ENCODE measurements at regions not wholly inside any gene's neighbourhood (a gene's known extent, or its start where the extent isn't known, plus 50 kb on each side); places are given as distances from the start of the nearest gene placed in this dataset.

GRCh38 chr1:30395631-30396030, 327.8 kb downstream of the MATN1 start:
- no peak overlapping the region for H3K4me2 ChIP-seq (ENCODE audit: low read length)
- no peak overlapping the region for H3K4me3 ChIP-seq (ENCODE audit: low read length)
- H3K27me3 ChIP-seq (ENCODE audit: insufficient read depth, low read depth, low read length) = no peaks in the 10 kb centered on the region
- no peaks in the 10 kb centered on the region for H3K9me2 ChIP-seq (ENCODE audit: insufficient read depth, low read length)
- H3K36me3 ChIP-seq (ENCODE audit: insufficient read depth, low read length) = no peaks in the 10 kb centered on the region
- no peaks in the 10 kb centered on the region for H3K79me2 ChIP-seq (replicated peaks; ENCODE audit: insufficient read depth, low read length)
- no peak for TF ChIP-seq EZH2 (IDR thresholded peaks at IDR 0.05; ENCODE audit: borderline replicate concordance, insufficient read depth, low read length, poor library complexity, severe bottlenecking)
- TF ChIP-seq POLR2AphosphoS5 (IDR thresholded peaks at IDR 0.05) = no peak
- no peak for TF ChIP-seq MXI1 (conservative IDR thresholded peaks at IDR 0.05; ENCODE audit: poor library complexity, severe bottlenecking)
- no peak for TF ChIP-seq SMC3 (conservative IDR thresholded peaks at IDR 0.05; ENCODE audit: poor library complexity)
- TF ChIP-seq TAF1 (IDR thresholded peaks at IDR 0.05; ENCODE audit: low read depth) = no peak
- no peak for TF ChIP-seq CTCF (IDR thresholded peaks at IDR 0.05; ENCODE audit: poor library complexity, severe bottlenecking)
- TF ChIP-seq, protein P1, sequence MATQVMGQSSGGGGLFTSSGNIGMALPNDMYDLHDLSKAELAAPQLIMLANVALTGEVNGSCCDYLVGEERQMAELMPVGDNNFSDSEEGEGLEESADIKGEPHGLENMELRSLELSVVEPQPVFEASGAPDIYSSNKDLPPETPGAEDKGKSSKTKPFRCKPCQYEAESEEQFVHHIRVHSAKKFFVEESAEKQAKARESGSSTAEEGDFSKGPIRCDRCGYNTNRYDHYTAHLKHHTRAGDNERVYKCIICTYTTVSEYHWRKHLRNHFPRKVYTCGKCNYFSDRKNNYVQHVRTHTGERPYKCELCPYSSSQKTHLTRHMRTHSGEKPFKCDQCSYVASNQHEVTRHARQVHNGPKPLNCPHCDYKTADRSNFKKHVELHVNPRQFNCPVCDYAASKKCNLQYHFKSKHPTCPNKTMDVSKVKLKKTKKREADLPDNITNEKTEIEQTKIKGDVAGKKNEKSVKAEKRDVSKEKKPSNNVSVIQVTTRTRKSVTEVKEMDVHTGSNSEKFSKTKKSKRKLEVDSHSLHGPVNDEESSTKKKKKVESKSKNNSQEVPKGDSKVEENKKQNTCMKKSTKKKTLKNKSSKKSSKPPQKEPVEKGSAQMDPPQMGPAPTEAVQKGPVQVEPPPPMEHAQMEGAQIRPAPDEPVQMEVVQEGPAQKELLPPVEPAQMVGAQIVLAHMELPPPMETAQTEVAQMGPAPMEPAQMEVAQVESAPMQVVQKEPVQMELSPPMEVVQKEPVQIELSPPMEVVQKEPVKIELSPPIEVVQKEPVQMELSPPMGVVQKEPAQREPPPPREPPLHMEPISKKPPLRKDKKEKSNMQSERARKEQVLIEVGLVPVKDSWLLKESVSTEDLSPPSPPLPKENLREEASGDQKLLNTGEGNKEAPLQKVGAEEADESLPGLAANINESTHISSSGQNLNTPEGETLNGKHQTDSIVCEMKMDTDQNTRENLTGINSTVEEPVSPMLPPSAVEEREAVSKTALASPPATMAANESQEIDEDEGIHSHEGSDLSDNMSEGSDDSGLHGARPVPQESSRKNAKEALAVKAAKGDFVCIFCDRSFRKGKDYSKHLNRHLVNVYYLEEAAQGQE (IDR thresholded peaks at IDR 0.05; ENCODE audit: borderline replicate concordance) = no peak
- TF ChIP-seq RAD21 (conservative IDR thresholded peaks at IDR 0.05) = no peak
- TF ChIP-seq EP300 (conservative IDR thresholded peaks at IDR 0.05; ENCODE audit: poor library complexity, severe bottlenecking) = no peak
- no peaks in the 10 kb centered on the region for H3K9me3 ChIP-seq (ENCODE audit: low read length)
- H4K20me1 ChIP-seq (ENCODE audit: insufficient read depth) = no peaks in the 10 kb centered on the region
- no peak overlapping the region for H3K27ac ChIP-seq (ENCODE audit: low read length)
- no peak overlapping the region for H2AFZ ChIP-seq (ENCODE audit: low read depth, low read length)
- no peak overlapping the region for H3K9ac ChIP-seq (ENCODE audit: low read length)
- no peaks in the 10 kb centered on the region for H3F3A ChIP-seq (ENCODE audit: insufficient read depth, low read length, poor library complexity, severe bottlenecking)

- Histone ChIP-seq H3K4me3 (ENCODE audit: low read length) (no peak overlapping the region), H3K9me3 (ENCODE audit: low read length) (no peaks in the 10 kb centered on the region), H3F3A (ENCODE audit: insufficient read depth, low read length, poor library complexity, severe bottlenecking) (no peaks in the 10 kb centered on the region), H3K79me2 (replicated peaks; ENCODE audit: insufficient read depth, low read length) (no peaks in the 10 kb centered on the region), H4K20me1 (ENCODE audit: insufficient read depth) (no peaks in the 10 kb centered on the region), H3K27ac (ENCODE audit: low read length) (no peak overlapping the region), H3K4me2 (ENCODE audit: low read length) (no peak overlapping the region), H3K27me3 (ENCODE audit: insufficient read depth, low read depth, low read length) (no peaks in the 10 kb centered on the region), H3K36me3 (ENCODE audit: insufficient read depth, low read length) (no peaks in the 10 kb centered on the region), H2AFZ (ENCODE audit: low read depth, low read length) (no peak overlapping the region), H3K9ac (ENCODE audit: low read length) (no peak overlapping the region), H3K9me2 (ENCODE audit: insufficient read depth, low read length) (no peaks in the 10 kb centered on the region)
- TF ChIP-seq CTCF (IDR thresholded peaks at IDR 0.05; ENCODE audit: poor library complexity, severe bottlenecking) = no peak
- TF ChIP-seq EZH2 (IDR thresholded peaks at IDR 0.05; ENCODE audit: borderline replicate concordance, insufficient read depth, low read length, poor library complexity, severe bottlenecking) = no peak
- TF ChIP-seq MXI1 (conservative IDR thresholded peaks at IDR 0.05; ENCODE audit: poor library complexity, severe bottlenecking) = no peak
- TF ChIP-seq, protein P1 (IDR thresholded peaks at IDR 0.05; ENCODE audit: borderline replicate concordance) = no peak
- no peak for TF ChIP-seq EP300 (conservative IDR thresholded peaks at IDR 0.05; ENCODE audit: poor library complexity, severe bottlenecking)
Measured at GRCh38 chr1:30388386-30388785, 335.0 kb downstream of the MATN1 start.

Data from neural cell (in vitro differentiated cells).